RWPE2 (cell line): ENCODE measurements at regions not wholly inside any gene's neighbourhood (a gene's known extent, or its start where the extent isn't known, plus 50 kb on each side); places are given as distances from the start of the nearest gene placed in this dataset.
"Not testable (repeated sequence)": the region's sequence is repeated elsewhere in the genome, so short reads cannot be mapped to it uniquely, and the experiment has no call there.

ENCODE experiments used
- ATAC-seq: fragments of 200-7000 bp; cut with Tn5 transposase; 3 replicates; pipeline ENCODE4 v1.9.1; 2021; ENCODE audit warnings: low read depth
- DNase-seq: peaks from one replicate; pipeline ENCODE4 v3.0.0-alpha.2; 2020; ENCODE audit warnings: low spot score
- H3K27ac ChIP-seq: fragments of 450-650 bp; 2 replicates; pipeline ENCODE4 v1.5.1; 2017; ENCODE audit warnings: mild to moderate bottlenecking; ENCODE audit not compliant: poor library complexity, severe bottlenecking
- H3K27me3 ChIP-seq: fragments of 250-450 bp; sonication (Bioruptor Pico); 2 replicates; pipeline ENCODE4 v1.5.1; 2021; ENCODE audit warnings: mild to moderate bottlenecking, moderate library complexity; ENCODE audit not compliant: insufficient read depth, poor library complexity, severe bottlenecking
- H3K36me3 ChIP-seq: fragments of 250-450 bp; sonication (Bioruptor Pico); 2 replicates; pipeline ENCODE4 v1.5.1; 2020; ENCODE audit warnings: low read depth, mild to moderate bottlenecking, moderate library complexity
- H3K4me1 ChIP-seq: fragments of 250-450 bp; sonication (Bioruptor Pico); 2 replicates; pipeline ENCODE4 v1.5.1; 2021; ENCODE audit warnings: mild to moderate bottlenecking, moderate library complexity; ENCODE audit not compliant: insufficient read depth, poor library complexity, severe bottlenecking
- H3K4me3 ChIP-seq: fragments of 250-450 bp; sonication (Bioruptor Pico); 2 replicates; pipeline ENCODE4 v1.5.1; 2021; ENCODE audit warnings: mild to moderate bottlenecking, moderate library complexity; ENCODE audit not compliant: severe bottlenecking
- H3K9me3 ChIP-seq: fragments of 250-450 bp; sonication (Bioruptor Pico); 2 replicates; pipeline ENCODE4 v1.5.1; 2021; ENCODE audit warnings: mild to moderate bottlenecking, moderate library complexity; ENCODE audit not compliant: severe bottlenecking
- CTCF ChIP-seq: fragments of 450-650 bp; IDR thresholded peaks from one replicate; pipeline ENCODE4 v1.5.1; 2017; ENCODE audit warnings: mild to moderate bottlenecking, moderate library complexity; ENCODE audit not compliant: poor library complexity, severe bottlenecking

- H3K4me3 ChIP-seq: no peak overlapping the region
- TF ChIP-seq CTCF: no peak
- no peak for ATAC-seq
- no peaks in the 10 kb centered on the region for H3K4me1 ChIP-seq
- H3K36me3 ChIP-seq: no peaks in the 10 kb centered on the region
- DNase-seq: no peak
- no peaks in the 10 kb centered on the region for H3K9me3 ChIP-seq
- H3K27me3 ChIP-seq: no peaks in the 10 kb centered on the region
- no peak overlapping the region for H3K27ac ChIP-seq
Observed at GRCh38 chr3:17872457-17872856, 130.0 kb upstream of the TBC1D5 start.

GRCh38 chr3:17865631-17866030 is 123.2 kb upstream of the TBC1D5 start:
- no peaks in the 10 kb centered on the region for H3K36me3 ChIP-seq
- H3K9me3 ChIP-seq: no peaks in the 10 kb centered on the region
- no peak for ATAC-seq
- no peaks in the 10 kb centered on the region for H3K4me1 ChIP-seq
- no peaks in the 10 kb centered on the region for H3K27me3 ChIP-seq
- H3K4me3 ChIP-seq: no peak overlapping the region
- no peak overlapping the region for H3K27ac ChIP-seq
- no peak for DNase-seq
- no peak for TF ChIP-seq CTCF

- ATAC-seq (no peak), DNase-seq (no peak)
- no peaks in the 10 kb centered on the region for H3K27me3 ChIP-seq
- no peaks in the 10 kb centered on the region for H3K4me1 ChIP-seq
- no peak overlapping the region for H3K27ac ChIP-seq
- no peak overlapping the region for H3K4me3 ChIP-seq
- TF ChIP-seq CTCF: no peak
- H3K36me3 ChIP-seq: no peaks in the 10 kb centered on the region
- H3K9me3 ChIP-seq: no peaks in the 10 kb centered on the region
Observed at GRCh38 chr3:17861476-17861875, 119.0 kb upstream of the TBC1D5 start.

- H3K9me3 ChIP-seq, DNase-seq, H3K4me1 ChIP-seq, ATAC-seq, H3K27ac ChIP-seq, H3K27me3 ChIP-seq, H3K4me3 ChIP-seq, H3K36me3 ChIP-seq: not testable (repeated sequence)
Observed at GRCh38 chr3:17860840-17861471, 118.5 kb upstream of the TBC1D5 start.

GRCh38 chr3:17852217-17852616 is 109.8 kb upstream of the TBC1D5 start:
- DNase-seq: no peak
- Histone ChIP-seq H3K9me3 (no peaks in the 10 kb centered on the region), H3K27me3 (no peaks in the 10 kb centered on the region), H3K36me3 (no peaks in the 10 kb centered on the region), H3K4me1 (no peaks in the 10 kb centered on the region), H3K27ac (no peak overlapping the region), H3K4me3 (no peak overlapping the region)
- no peak for TF ChIP-seq CTCF
- ATAC-seq: no peak
